Fibroblast of the aortic adventitia (primary cell): ENCODE measurements at regions not wholly inside any gene's neighbourhood (a gene's known extent, or its start where the extent isn't known, plus 50 kb on each side); places are given as distances from the start of the nearest gene placed in this dataset.

Experiments
- DNase-seq: peaks from one replicate; pipeline ENCODE4 v3.0.0-alpha.2; 2010; ENCODE audit warnings: low read depth
- H3K4me3 ChIP-seq: 2 replicates; pipeline ENCODE4 v1.5.1; 2011; ENCODE audit warnings: low read depth, mild to moderate bottlenecking, control low read depth, low read length, moderate library complexity
- CTCF ChIP-seq: IDR thresholded peaks from 2 replicates; pipeline ENCODE4 v1.5.1; 2011; ENCODE audit warnings: mild to moderate bottlenecking, low read length, control low read depth, inconsistent platforms; ENCODE audit not compliant: insufficient read depth

- TF ChIP-seq CTCF: no peak
- H3K4me3 ChIP-seq: no peak overlapping the region
- no peak for DNase-seq
These were observed 171.8 kb upstream of the MVB12B start for GRCh38 chr9:126154869-126155268.

DNA sequence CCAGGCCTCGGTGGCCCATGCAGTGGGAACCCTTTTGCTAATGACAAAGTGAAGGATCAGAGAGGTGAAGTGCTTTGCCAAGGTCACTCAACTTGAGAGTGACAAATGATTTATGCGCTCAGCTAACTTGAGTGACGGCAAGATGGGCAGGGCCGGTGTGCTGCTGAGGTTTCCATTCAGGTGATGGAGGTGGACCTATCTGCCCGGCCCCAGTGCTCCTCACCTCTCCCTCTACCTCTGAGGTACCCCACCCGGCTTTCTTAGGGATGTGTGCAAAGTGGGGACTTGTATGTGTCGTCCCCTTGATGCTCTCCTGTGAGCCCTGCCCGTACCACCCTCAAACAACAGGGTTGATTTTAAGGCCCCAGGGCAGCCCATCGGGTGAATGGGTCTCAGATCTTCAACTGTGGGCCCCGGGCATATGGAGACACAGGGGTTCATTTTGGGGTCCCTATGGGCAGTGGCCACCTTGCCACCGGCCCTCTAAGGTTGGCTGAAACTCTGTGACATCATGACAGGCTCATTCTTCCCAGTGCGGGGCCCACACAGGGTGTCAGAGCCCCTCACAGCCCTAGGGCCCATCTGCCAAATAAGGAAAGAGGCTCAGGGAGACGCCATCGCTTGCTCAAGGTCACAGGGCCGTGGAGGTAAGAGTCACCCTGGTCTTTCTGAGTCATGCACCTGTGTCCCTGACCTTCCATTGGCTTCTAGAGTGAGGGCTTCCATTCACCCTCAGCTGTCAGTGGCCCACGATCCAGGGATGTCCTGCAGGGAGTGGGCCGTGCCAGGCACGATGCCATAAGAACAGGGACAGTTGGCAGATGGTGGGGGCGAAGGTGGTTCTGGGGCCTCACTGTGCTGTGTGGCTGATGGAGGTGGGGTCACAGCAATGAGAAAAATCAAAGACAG, 170.6 kb upstream of the MVB12B start:
- no peak for DNase-seq
- TF ChIP-seq CTCF: no peak

GRCh38 chr9:126156898-126157297, 169.7 kb upstream of the MVB12B start:
- TF ChIP-seq CTCF: no peak
- no peak overlapping the region for H3K4me3 ChIP-seq
- no peak for DNase-seq

More for the DNA sequence above, 170.6 kb upstream of the MVB12B start:
- no peak overlapping the region for H3K4me3 ChIP-seq

DNA sequence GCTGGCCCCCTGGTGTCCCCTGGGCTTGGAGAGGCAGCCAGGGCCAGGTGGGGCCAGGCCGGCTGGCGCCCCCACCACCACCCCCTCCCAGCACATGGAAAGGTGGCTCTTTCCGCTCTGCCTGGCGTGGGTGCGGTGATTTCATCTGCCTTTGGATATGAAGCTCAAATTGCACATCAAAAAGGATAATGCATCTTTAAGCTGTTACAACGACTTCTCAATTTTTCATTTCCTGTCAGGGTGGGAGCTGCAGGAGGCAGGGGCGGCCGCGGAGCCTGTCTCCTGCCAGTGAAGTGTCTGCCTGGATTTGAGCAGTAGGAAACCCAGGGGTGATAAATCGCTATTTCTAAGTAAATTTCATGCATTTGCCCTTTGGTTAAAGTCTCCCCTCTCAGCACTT, 169.2 kb upstream of the MVB12B start:
- TF ChIP-seq CTCF: no peak
- no peak overlapping the region for H3K4me3 ChIP-seq
- no peak for DNase-seq

GRCh38 chr9:126157826-126158587, 168.6 kb upstream of the MVB12B start:
- TF ChIP-seq CTCF: no peak
- H3K4me3 ChIP-seq: no peak overlapping the region
- no peak for DNase-seq

DNA sequence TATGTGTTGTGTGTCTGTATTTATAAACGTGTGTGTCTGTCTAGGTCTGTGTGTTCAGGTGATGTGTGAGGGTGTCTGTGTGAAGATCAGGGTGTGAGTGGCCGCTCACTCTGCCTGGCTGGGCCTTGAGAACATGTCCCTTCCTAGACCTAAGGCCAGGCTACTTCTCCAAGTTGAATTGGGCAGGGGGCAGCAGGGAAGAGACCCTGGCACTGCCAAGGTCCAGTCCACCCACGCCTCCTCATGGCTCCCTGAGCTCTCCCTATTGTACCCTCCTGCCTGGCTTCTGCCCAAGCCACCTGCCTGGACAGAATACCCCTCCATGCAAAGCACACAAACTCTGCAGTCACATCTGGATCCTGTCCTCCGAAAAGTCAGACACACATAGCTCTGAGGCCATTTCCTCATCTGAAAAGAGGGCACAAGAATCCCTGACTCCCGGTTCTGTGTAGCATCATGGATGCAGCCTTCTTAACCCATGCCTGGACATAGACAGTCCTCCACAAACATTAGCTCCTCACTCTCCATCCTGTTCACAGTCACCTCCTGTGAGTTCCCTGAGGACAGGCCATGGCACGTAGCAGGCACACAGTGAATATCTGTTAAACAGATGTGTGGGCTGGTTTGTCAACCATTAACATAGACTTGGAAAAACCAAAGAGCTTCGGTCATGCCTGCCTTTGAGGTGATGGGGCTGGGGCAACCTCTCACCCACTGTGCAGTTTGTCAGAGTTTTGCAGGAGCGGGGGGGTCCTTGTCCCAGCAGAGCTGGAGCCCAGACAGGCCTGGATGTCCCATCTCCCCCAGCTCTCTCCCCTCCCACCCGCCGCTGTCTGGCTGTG, 167.8 kb upstream of the MVB12B start:
- no peak for DNase-seq
- TF ChIP-seq CTCF: no peak
- no peak overlapping the region for H3K4me3 ChIP-seq
